Common myeloid progenitor, CD34-positive (primary cell): ENCODE measurements at regions not wholly inside any gene's neighbourhood (a gene's known extent, or its start where the extent isn't known, plus 50 kb on each side); places are given as distances from the start of the nearest gene placed in this dataset.

Experiments
- CTCF ChIA-PET: fragments of 350-600 bp; sonication (Branson Sonifier 250); formaldehyde crosslinking; loops from one replicate; lab custom pipeline; 2021; ENCODE audit warnings: antibody characterized with exemption; lab: Charles Lee
- POLR2A ChIA-PET: fragments of 350-600 bp; sonication (Branson Sonifier 250); formaldehyde crosslinking; loops from one replicate; lab custom pipeline; 2021; ENCODE audit warnings: antibody characterized with exemption; lab: Charles Lee
- DNase-seq, 3 donors: peaks; one replicate each; pipeline versions ENCODE4 v3.0.0 to v3.0.0-alpha.2; 2013
- H3K27ac ChIP-seq, 2 experiments: 1 replicate in 1 of 2; 2 replicates in 1 of 2; pipeline ENCODE4 v1.7.0; 2013; ENCODE audit warnings: inconsistent platforms in 2 of 2, low read length in 2 of 2, mild to moderate bottlenecking in 2 of 2, low read depth in 1 of 2, moderate library complexity in 1 of 2; ENCODE audit not compliant: severe bottlenecking in 2 of 2, insufficient read depth in 1 of 2, poor library complexity in 1 of 2
- H3K27me3 ChIP-seq, 5 experiments: replicated peaks in 2 of 5; 1 replicate in 3 of 5; 2 replicates in 2 of 5; pipeline versions ENCODE4 v1.6.1 to v1.7.0; 2013; ENCODE audit warnings: low read length in 4 of 5, mild to moderate bottlenecking in 2 of 5, moderate library complexity in 2 of 5, inconsistent platforms in 1 of 5; ENCODE audit not compliant: insufficient read depth in 5 of 5, control insufficient read depth in 4 of 5
- H3K36me3 ChIP-seq, 4 experiments: 1 replicate in 2 of 4; 2 replicates in 2 of 4; pipeline versions ENCODE4 v1.6.1 to v1.7.0; 2013; ENCODE audit warnings: low read length in 3 of 4, control low read depth in 1 of 4, mild to moderate bottlenecking in 1 of 4; ENCODE audit not compliant: control insufficient read depth in 4 of 4, insufficient read depth in 4 of 4
- H3K4me1 ChIP-seq, 4 experiments: 1 replicate in 3 of 4; 2 replicates in 1 of 4; pipeline versions ENCODE4 v1.6.1 to v1.7.1; 2013; ENCODE audit warnings: low read length in 3 of 4, mild to moderate bottlenecking in 3 of 4, control low read depth in 1 of 4, inconsistent platforms in 1 of 4, moderate library complexity in 1 of 4; ENCODE audit not compliant: control insufficient read depth in 4 of 4, insufficient read depth in 4 of 4; ENCODE audit errors: control extremely low read depth in 1 of 4
- H3K4me3 ChIP-seq, 7 experiments: 1 replicate in 4 of 7; 2 replicates in 3 of 7; pipeline versions ENCODE4 v1.5.1 to v1.7.0; 2013; ENCODE audit warnings: mild to moderate bottlenecking in 7 of 7, low read length in 6 of 7, moderate library complexity in 6 of 7, inconsistent platforms in 2 of 7, low read depth in 2 of 7, control low read depth in 1 of 7; ENCODE audit not compliant: insufficient read depth in 4 of 7, control insufficient read depth in 1 of 7; ENCODE audit errors: extremely low read depth in 1 of 7
- H3K9me3 ChIP-seq, 5 experiments: 1 replicate in 4 of 5; 2 replicates in 1 of 5; pipeline versions ENCODE4 v1.6.1 to v1.7.1; 2013; ENCODE audit warnings: low read length in 4 of 5, mild to moderate bottlenecking in 2 of 5, inconsistent platforms in 1 of 5, low read depth in 1 of 5, moderate library complexity in 1 of 5; ENCODE audit not compliant: control insufficient read depth in 4 of 5, insufficient read depth in 2 of 5; ENCODE audit errors: control extremely low read depth in 1 of 5
- WGBS: methylation state at CpG from one replicate; pipeline ENCODE4 v1.1.5; 2013; ENCODE audit not compliant: insufficient coverage; 5-methylcytosine and 5-hydroxymethylcytosine counted together

- POLR2A ChIA-PET, result no interaction called here
- WGBS, result 100% methylated on average over 2 of the region's 2 CpGs
Observed at GRCh38 chr15:94047566-94047965, 183.8 kb upstream of the MCTP2 start.

DNA sequence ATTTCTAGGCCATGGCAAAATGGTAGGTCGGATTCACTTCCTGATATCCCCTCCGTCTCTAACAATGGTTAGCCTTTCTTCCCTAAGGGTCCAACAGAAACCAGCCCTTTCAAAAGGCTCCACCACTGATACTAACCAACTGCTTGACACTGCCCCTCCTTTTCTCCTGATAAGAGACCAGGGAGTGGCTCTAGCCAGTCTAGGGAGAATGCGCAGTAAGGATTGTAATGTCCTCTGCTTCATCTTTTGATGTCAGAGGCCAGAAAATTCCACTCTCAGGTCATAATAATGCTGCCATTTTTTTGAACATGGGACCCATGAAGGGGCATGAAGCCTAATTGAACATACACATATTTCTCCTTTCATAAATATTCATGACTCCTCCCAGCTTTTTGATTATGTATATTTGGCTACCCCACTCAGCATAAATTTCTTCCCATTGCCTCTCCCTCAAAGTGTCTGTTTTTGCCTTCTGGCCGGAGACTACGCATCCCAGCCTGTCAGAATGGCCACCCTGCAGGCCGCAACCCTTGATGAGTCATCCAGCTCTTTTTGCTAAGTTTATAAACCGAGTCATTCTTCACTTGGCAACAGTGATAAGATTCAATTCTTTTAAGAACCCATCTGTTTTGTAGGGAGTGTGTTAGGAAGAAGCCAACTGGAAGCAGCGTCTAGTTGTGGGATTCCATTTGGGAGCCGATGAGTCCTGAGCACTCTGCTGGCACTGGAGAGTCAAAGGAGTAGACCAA is 189.0 kb upstream of the MCTP2 start:
- no peak overlapping the region for H3K4me3 ChIP-seq
- H3K27ac ChIP-seq, result no peak overlapping the region
- ChIA-PET CTCF (no interaction called here), POLR2A (no interaction called here)
- no peak for DNase-seq
- H3K36me3 ChIP-seq, result no peaks in the 10 kb centered on the region
- 92% methylated on average over 5 of the region's 9 CpGs for WGBS
- no peaks in the 10 kb centered on the region for H3K4me1 ChIP-seq
- H3K27me3 ChIP-seq, result no peaks in the 10 kb centered on the region
- H3K9me3 ChIP-seq, result peaks cover 0 to 10% (median 2%) of the 10 kb centered on the region in 5 experiments

More at GRCh38 chr15:94047566-94047965, 183.8 kb upstream of the MCTP2 start:
- Histone ChIP-seq H3K27me3 (no peaks in the 10 kb centered on the region), H3K27ac (no peak overlapping the region), H3K36me3 (no peaks in the 10 kb centered on the region), H3K4me3 (no peak overlapping the region), H3K4me1 (no peaks in the 10 kb centered on the region), H3K9me3 (peaks cover 0 to 2% (median 0%) of the 10 kb centered on the region in 5 experiments)
- CTCF ChIA-PET, result no interaction called here
- DNase-seq, result no peak

- H3K9me3 ChIP-seq, result peaks cover 0 to 10% (median 2%) of the 10 kb centered on the region in 5 experiments
- POLR2A ChIA-PET, result no interaction called here
- CTCF ChIA-PET, result no interaction called here
- DNase-seq, result no peak
- no peaks in the 10 kb centered on the region for H3K27me3 ChIP-seq
- H3K27ac ChIP-seq, result no peak overlapping the region
- no peaks in the 10 kb centered on the region for H3K4me1 ChIP-seq
- no peaks in the 10 kb centered on the region for H3K36me3 ChIP-seq
- WGBS, result 93% methylated on average over 3 of the region's 3 CpGs
- H3K4me3 ChIP-seq, result no peak overlapping the region
Observed at GRCh38 chr15:94041746-94042145, 189.6 kb upstream of the MCTP2 start.

- no peak overlapping the region for H3K27ac ChIP-seq
- H3K36me3 ChIP-seq, result no peaks in the 10 kb centered on the region
- no peaks in the 10 kb centered on the region for H3K4me1 ChIP-seq
- peaks cover 0 to 10% (median 2%) of the 10 kb centered on the region in 5 experiments for H3K9me3 ChIP-seq
- no peaks in the 10 kb centered on the region for H3K27me3 ChIP-seq
- H3K4me3 ChIP-seq, result no peak overlapping the region
- WGBS, result no CpG with 5 or more reads among the region's 2 CpGs
- CTCF ChIA-PET, result no interaction called here
- DNase-seq, result no peak
- POLR2A ChIA-PET, result no interaction called here
Observed at GRCh38 chr15:94040541-94041248, 190.7 kb upstream of the MCTP2 start.

- Histone ChIP-seq H3K36me3 (no peaks in the 10 kb centered on the region), H3K4me1 (no peaks in the 10 kb centered on the region), H3K27ac (no peak overlapping the region), H3K4me3 (no peak overlapping the region), H3K27me3 (peaks cover 0 to 3% (median 0%) of the 10 kb centered on the region in 5 experiments), H3K9me3 (peaks cover 0 to 5% (median 0%) of the 10 kb centered on the region in 5 experiments)
- 100% methylated on average over 1 of the region's 2 CpGs for WGBS
- DNase-seq, result no peak
- ChIA-PET POLR2A (no interaction called here), CTCF (interaction anchor here (1.4 kb wide), 1 partner anchor 51 kb away, joined by 3 read pairs; no protein-coding TSS in a partner anchor)
Observed at GRCh38 chr15:94036156-94036555, 195.2 kb upstream of the MCTP2 start.

GRCh38 chr15:94033683-94034020 is 197.7 kb upstream of the MCTP2 start:
- CTCF ChIA-PET, result no interaction called here
- Histone ChIP-seq H3K4me3 (no peak overlapping the region), H3K36me3 (no peaks in the 10 kb centered on the region), H3K27me3 (peaks cover 0 to 3% (median 0%) of the 10 kb centered on the region in 5 experiments), H3K27ac (no peak overlapping the region), H3K9me3 (peaks cover 0 to 5% (median 0%) of the 10 kb centered on the region in 5 experiments), H3K4me1 (no peaks in the 10 kb centered on the region)
- DNase-seq, result no peak
- WGBS, result 96% methylated on average over 14 of the region's 17 CpGs
- POLR2A ChIA-PET, result no interaction called here
